Activated T-cell treated with anti-CD3 and anti-CD28 coated beads for 48 hours (primary cell): ENCODE measurements at regions not wholly inside any gene's neighbourhood (a gene's known extent, or its start where the extent isn't known, plus 50 kb on each side); places are given as distances from the start of the nearest gene placed in this dataset.
"Not testable (repeated sequence)": the region's sequence is repeated elsewhere in the genome, so short reads cannot be mapped to it uniquely, and the experiment has no call there.

Experiments
- DNase-seq: peaks from one replicate; pipeline ENCODE4 v3.0.0-alpha.2; 2020; ENCODE audit warnings: low read depth

GRCh38 chr15:20624085-20624484 lies 82.5 kb upstream of the GOLGA6L6 start:
- peak; percentile 23 for DNase-seq

- DNase-seq, result not testable (repeated sequence)
Measured at GRCh38 chr15:20622117-20622516, 80.5 kb upstream of the GOLGA6L6 start.

DNA sequence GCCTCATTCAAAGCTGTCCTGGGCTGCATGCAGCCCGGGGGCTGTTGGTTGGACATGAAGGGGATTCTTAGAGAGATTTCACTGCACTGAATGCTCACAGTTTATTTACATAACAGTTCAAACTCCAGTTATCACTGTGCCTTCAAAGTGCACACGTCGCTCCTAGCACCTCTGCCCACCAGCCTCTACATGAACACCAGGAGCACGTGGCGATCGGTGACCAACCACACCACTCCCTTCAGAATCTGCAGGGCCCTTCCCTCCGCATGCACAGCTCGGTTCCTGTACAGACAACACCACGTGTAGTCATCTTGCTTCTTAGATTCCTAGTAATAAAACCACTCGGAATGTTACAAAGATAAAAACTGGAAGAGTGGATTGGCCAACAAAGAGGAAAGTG lies 72.9 kb upstream of the GOLGA6L6 start:
- not testable (repeated sequence) for DNase-seq

- not testable (repeated sequence) for DNase-seq
Measured at GRCh38 chr15:20612796-20613195, 71.2 kb upstream of the GOLGA6L6 start.

DNA sequence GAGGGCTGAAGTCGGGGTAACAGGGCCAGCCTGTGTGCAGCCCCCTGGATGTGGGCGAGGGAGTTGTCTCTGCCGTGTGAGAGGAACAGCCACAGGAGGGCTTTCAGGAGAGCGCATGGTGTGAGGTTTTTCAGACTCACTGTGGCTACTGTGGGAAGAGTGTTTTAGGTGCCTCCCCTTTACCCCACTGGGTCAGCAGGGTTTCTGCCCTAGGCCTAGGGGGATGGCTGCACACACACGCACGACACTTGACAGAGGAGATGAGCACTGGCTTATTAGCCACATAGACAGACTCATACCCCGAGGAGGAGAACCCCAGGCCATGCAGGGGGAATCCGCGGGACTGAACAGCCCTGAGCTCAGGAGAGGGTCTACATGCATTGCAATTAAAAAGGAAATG lies 70.8 kb upstream of the GOLGA6L6 start:
- not testable (repeated sequence) for DNase-seq

DNA sequence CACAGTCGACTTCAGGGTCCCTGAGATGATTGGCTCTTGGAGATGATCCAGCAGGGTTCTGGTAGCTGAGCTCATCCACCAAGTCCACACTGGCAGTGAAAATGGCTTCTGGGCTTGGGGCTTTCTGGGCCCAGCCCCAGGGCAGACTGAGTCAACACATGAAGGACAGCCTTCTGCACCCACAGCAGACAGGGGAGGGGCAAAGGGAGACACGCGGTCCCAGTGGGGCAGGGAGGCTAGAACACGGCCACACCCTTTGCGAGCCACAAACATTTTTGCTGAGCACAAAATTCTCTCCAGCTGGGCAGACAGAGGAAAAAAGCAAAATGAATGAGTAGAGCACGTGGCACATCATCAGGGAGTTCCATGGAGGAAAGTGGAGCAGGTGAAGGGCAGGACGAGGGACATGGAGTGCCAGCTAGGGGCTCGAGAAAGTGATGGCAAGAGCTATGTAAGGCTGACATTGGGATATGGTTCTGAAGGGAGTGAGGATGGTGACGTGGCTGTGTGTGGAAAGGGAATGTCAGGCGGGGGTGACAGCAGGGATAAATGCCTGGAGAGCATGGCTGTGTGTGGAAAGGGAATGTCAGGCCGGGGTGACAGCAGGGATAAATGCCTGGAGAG lies 70.2 kb upstream of the GOLGA6L6 start:
- DNase-seq, result not testable (repeated sequence)

- not testable (repeated sequence) for DNase-seq
Measured at GRCh38 chr15:20608179-20608578, 66.6 kb upstream of the GOLGA6L6 start.

- not testable (repeated sequence) for DNase-seq
Measured at GRCh38 chr15:20597245-20597644, 55.6 kb upstream of the GOLGA6L6 start.

- not testable (repeated sequence) for DNase-seq
Measured at GRCh38 chr15:20594219-20594618, 52.6 kb upstream of the GOLGA6L6 start.

DNA sequence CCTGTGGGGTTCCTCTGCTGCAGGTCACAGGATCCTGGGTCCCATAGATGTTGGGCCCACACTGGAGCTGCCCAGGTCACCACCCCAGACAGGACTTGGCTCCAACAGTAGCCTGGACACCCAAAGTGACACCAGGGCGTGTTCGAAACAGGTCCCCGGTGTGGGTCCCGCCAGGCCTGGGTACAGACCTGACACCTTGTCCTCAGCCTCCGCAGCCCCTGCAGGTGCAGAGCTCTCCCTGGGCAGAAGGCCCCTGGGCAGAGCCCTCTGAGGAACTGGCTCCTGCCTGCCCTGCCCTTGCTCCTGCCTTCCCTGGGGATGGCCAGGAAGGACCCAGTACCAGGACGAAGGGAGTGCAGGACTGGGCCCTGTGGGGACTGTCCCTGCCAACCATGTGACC lies 50.3 kb upstream of the GOLGA6L6 start:
- DNase-seq, result not testable (repeated sequence)
